Islet precursor cell (in vitro differentiated cells): ENCODE measurements at regions not wholly inside any gene's neighbourhood (a gene's known extent, or its start where the extent isn't known, plus 50 kb on each side); places are given as distances from the start of the nearest gene placed in this dataset.
"Not testable (repeated sequence)": the region's sequence is repeated elsewhere in the genome, so short reads cannot be mapped to it uniquely, and the experiment has no call there.

Experiments
- DNase-seq: peaks from one replicate; pipeline ENCODE4 v3.0.0-alpha.2; 2018

DNA sequence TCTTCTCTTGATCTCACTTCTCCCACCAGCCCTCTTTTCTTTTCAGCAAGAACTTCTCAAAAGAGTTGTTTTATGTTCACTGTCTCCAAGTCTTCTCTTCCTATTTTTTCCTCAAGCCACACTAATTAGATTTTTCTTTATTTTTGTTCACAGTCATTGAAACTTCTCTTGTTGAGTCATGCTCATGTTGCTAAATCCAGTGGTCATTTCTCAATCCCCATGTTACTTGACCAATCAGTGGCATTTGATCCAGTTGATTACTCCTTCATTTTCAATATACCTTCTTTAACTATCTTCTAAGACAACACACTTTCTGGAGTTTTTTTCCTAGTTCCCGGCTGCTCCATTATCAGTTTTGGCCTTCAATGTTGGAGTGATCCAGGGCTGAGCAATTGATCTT lies 103.1 kb upstream of the LSM6 start:
- no peak for DNase-seq

DNA sequence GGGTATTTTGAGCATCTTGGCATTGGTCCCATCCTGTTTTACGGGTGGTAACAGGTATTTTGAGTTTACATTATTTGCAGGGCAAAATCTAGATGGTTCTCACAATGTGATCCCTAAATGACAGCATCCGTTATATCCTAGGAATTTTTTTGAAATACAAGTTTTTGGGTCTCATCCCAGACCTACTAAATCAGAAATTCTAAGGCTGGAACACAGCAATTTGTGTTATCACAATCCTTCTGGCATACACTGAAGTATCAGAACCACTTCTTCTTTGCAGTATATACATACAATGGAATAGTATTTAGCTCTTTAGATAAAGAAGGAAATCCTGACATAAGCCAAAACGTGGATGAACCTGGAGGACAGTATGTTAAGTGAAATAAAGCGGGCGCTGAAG lies 104.1 kb upstream of the LSM6 start:
- no peak for DNase-seq

DNA sequence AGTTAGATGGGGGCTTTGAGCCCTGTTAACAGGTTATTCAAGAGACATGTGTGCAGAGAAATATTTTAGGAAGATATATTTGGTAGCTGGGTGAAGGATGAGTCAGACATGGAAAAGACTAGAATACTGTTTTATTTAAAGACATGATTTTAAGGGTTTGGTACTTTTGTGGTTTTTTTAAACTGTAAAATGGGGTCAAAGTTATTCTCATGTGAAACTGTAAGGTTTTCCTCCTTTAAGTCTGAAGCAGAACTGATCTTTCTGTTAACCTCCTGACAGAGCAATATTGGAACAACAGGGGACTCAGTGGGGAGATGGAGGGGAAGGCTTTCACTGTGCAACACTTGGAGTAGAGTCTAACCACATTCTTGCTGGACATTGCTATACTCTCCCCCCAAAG lies 112.4 kb upstream of the LSM6 start:
- no peak for DNase-seq

DNA sequence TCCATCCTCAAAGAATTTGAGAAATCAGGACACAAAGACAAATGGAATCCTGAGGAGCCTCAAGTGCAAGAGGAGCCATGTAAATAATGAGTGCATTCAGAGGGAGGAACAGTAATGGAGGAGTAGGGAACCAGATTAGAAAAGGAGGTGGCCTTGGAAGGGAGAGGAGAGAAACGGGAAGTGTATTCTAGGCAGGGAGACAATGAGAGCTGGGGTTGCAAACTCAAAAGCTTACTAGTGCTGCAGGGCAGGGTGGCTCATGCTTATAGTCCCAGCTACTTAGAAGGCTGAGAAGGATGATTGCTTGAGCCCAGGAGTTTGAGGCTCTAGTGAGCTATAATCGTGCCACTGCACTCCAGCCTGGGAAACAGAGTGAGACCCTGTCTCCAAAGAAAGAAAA lies 113.2 kb upstream of the LSM6 start:
- DNase-seq, result no peak

DNA sequence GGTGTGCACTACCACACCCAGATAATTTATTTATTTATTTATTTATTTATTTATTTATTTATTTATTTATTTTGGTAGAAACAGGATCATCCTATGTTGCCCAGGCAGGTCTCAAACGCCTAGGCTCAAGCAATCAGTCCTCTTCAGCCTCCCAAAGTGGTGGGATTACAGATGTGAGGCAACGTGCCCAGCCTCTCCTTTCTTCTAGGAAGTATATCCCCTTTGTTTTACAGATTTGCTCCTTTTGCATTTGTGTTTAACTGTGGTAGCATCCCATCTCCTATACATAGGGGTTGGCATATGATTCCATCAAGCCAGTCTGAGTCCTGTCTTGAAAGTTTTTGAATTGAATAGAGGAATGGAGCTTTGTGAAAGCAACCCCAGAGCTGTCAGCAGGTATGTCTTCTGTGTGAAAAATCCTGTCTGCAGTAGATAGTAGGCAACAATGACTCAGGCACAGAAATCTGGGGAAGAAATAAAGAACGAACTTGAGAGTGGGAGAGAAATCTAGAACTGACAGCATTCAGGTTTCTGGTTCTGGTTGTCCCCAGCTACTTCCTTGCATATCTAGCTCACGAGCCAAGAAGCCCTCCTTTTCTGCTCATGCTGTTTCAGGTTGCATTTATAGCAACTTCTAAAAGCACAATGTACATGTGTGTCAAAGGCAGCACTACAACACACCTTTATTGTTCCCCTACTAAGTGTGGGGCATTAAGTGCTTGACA lies 113.7 kb upstream of the LSM6 start:
- no peak for DNase-seq

DNA sequence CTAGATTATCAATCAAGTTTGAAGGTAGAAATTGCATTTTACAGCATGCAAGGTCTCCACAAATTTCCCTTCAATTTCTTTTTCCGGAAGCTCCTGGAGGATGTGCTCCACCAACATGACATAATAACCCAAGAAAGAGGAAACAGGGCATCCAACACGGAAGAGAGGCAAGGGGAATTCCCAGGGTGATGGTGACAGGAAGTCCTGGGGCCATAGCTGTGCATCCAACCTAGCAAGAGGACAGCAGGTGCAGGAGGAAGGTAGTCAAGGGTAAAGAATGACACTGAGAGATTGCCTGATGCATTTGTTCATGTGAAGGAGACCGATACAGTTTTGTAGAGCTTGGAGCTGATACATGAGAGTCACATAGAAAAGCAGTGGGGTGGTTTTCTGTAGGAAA lies 115.7 kb upstream of the LSM6 start:
- DNase-seq, result no peak

DNA sequence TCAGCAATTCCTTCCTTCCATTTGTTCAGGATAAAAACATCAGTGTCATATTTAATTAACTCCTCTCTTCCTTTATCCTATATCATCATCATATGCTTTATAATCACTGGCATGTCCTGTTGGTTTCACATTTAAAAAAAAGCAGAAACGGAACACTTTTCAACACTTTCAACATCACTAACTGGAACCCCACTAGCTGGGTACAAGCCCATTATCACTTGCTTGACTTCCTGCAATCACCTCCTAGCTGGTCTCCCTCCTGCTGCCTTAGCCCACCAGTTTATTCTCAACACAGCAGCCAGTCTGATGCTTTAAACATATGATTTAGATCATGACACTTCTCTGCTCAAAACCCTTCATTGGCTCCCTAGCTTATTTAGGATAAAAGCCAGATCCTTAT lies 116.4 kb upstream of the LSM6 start:
- no peak for DNase-seq

DNA sequence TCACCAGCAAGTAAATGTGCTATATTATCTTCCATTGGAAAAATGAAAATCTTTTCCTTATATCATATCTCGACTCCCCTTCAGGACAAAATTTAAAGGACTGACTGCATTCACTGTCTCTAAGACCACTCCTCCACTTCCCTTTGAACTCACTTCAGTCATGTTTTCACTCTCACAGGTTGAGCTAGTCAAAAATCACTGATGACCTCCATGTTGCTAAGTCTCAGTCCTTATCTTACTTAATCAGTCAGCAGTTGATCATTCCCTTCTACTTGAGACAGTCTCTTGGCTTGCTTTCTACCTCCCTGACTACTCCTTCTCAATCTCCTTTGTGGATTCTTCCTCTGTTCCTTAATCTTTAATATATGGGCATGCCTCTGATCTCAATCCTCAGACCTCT lies 117.0 kb upstream of the LSM6 start:
- DNase-seq, result no peak

DNA sequence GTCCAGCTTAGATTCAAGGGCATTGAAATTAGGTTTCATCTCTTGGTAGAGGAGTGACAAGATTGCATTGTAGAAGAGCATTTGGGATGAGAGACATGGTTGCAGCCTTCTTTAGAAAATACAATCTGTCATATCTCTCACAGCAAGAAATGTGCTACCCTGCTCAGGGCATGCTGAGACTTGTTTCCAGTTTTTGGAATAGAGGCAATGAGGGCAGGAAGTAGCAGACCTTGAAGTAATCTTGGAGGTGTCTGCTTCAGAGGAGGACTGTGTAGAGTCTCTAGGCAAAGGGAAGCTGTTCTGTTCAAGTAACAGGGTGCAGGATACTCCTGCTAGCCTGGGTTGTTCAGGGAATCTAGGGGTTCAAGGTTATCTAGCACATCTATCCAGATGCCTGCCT lies 116.1 kb upstream of the ZNF827 start:
- DNase-seq, result no peak

DNA sequence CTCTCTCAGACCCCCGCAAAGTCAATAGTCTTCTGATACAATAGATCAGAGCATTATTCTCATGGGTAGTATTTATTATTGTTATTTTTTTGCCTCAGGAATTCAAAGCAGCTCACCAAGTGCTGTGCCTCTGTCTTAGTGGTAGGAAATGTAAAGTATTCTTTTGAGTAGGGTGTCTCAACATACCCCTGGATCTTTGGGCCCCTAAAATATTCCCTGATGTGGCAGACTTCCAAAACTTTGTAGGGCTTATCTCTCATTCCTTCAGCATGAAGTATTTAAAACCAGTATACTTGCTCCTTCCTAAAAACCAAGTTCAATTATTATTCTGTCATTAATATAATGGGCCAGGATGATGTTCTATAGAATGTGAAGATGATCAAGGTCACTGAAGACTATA lies 115.3 kb upstream of the ZNF827 start:
- no peak for DNase-seq

DNA sequence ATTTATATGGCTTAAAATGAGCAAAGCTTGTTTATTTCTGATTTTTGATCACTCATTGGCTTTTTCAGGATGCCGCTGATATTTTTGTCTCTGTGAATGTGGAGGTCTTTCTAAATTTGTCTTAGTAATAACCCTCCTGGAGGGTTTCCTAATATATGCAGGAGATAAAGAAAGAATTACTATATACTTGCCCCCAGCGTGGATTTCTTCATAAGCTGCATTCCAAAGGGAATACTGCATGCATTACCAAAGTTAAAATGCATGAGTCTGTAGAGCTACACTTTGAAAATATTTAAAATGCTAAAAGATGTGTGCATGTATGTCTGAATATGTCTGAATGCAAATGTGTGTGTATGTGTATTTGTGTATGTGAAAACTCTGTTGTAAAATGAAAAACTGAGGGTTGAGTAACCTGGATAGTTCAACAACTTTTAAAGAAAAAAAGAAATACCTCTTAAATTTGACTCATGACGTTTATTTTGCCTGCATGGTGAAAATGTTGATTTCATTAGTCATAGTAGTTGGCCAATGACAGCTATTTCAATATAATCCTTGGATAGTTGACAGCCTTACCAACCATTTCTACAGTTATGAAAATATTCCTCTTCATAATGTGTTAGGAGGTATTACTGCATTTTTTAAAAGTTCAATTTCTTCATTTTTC lies 113.2 kb upstream of the ZNF827 start:
- DNase-seq, result no peak

DNA sequence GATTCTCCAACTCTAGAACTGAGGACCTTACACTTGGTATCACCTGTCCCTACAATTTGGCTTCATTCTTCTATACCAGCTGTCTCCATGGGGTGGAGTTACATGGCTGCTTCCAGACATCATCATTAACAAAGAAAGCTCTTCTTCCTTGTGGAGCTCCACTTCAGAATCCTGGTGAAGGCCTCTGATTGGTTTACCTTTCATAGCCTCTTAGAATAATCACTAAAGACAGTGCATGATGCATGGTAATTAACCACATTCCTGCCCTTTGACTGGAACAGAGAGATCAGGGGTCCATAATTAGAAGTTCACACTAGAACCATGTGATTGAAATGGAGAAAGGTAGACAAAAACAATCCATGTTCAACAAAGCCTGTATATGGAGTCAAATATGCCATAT lies 112.6 kb upstream of the ZNF827 start:
- DNase-seq, result no peak

DNA sequence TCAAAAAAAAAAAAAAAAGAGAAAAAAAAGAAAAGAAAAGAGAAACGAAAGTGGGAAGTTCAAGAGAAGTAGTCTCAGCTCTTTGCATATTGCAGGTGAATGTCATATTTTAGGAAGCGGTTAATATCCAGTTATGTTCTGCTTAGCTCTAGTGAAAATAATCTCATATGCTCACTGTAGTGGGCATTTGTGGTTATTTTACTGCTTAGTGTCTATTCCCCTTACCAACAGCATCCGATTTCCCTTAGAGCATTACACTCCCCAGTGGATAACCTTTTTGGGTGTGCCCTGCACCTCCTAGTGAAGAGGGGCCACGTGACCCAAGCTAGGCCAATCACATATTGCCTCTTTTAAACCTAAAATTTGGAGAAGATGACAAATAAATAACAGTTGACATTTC lies 111.2 kb upstream of the ZNF827 start:
- DNase-seq, result no peak

DNA sequence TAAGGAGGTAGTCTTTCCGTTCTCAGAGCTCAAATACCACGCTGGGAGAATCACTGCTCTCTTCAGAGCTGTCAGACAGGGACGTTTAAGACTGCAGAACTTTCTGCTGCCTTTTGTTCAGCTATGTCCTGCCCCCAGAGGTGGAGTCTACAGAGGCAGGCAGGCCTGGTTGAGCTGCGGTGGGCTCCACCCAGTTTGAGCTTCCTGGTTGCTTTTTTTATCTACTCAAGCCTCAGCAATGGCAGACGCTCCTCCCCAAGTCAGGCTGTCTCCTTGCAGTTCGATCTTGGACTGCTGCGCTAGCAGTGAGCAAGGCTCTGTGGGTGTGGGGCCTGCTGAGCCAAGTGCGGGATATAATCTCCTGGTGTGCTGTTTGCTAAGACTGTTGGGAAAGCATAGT lies 109.1 kb upstream of the ZNF827 start:
- DNase-seq, result not testable (repeated sequence)

DNA sequence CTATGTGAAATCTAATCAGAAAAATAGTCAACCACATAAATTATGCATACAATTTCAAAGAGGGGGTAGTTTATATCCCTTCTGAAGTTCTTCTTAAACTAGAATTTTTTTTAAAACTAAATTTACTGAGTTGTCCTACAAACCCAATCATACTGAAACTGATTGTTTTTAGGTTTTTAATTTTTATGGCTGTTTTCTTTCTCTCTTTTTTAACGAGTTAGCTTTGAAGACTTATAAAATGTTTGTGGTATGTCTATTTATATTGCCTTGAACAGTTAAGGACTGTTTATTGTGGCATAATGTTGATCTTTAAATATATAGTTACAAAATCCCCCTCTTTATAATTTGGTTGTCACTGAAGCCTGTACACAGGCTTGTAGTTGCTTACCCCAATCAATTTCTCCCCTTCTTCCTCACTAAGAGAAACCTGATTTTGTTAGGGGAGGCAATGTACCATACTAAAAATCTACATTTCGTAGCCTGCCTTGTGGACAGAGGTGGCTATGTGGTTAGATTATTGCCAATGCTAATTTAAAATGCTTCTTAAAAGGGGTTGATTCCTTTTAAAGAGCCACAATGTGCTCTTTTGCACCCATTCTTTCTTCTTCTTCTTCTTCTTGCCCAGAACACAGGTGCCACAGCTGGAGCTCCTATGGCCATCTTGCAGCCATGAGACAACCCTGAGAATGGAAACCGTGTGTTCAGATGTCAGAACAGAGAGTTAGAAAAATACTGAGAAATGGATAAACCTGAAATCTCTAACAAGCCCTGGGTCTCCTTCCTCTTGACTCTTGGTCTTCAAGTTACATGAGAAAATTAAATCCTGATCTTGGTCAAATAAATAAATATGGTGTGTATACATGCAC lies 102.7 kb upstream of the ZNF827 start:
- no peak for DNase-seq

DNA sequence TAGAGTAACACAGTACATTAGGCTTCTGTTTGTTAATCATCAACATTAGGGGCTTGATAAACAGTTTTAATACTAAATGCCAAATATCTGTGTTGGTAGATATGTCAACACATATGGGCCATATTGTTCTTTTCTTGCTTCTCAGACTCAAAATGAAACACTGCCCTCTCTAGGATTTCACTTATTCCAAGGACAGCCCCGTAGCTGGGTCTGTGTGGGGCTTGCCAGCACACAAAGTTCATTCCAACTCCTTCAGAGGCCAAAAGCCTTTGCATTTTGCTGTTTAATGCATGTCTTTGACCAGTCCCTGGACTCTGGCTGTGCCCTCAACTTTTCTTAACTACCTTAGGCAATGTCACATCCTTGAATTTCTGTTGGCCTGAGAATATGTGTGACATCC lies 102.0 kb upstream of the ZNF827 start:
- DNase-seq, result no peak

DNA sequence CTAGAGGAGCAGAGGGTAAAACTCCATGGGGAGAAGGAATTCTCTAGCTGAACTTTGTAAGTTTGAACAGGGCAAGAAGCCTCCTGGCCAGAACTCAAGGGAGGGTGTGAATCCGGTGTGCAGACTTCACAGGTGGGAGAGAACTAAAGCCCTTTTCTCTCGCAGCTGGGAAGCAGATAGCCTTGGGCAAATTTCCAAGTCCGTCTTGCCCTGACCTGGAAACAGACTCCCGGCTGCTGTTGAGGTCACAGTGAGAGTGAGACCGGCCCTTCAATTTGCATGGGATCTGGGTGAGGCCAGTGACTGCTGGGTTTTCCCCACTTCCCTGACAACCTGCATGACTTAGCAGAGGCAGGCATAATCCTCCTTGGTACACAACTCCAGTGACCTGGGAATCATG lies 94.5 kb upstream of the ZNF827 start:
- DNase-seq, result peak; percentile 92

DNA sequence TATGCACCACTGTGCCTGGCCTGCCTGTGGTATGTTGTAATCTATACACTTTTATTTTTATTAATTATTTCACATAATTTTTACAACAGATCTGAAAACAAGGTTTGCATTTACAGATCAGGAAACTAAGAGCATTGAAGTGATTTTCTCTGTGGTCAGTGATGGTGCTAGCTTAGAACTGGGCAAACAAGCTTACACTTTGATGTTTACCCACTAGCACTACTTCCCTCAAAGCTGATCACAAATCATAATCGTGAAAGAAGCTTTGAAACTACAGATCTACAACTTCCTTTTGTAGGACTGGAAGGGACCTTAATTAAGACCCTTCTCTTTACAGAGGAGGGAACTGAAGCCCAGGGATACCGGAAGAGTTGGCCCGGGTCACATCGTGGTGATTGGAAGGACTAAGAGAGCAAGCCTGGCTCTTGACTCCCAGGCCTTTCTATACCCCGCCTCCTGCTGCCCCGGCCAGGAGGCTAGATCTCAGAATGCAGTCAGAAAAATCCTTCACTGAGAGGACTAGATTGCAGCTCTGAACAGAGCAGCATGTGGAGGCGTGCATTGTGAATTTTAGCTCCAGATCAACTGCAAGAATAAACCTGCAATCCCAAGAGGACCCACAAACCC lies 93.7 kb upstream of the ZNF827 start:
- peak; percentile 60 for DNase-seq

DNA sequence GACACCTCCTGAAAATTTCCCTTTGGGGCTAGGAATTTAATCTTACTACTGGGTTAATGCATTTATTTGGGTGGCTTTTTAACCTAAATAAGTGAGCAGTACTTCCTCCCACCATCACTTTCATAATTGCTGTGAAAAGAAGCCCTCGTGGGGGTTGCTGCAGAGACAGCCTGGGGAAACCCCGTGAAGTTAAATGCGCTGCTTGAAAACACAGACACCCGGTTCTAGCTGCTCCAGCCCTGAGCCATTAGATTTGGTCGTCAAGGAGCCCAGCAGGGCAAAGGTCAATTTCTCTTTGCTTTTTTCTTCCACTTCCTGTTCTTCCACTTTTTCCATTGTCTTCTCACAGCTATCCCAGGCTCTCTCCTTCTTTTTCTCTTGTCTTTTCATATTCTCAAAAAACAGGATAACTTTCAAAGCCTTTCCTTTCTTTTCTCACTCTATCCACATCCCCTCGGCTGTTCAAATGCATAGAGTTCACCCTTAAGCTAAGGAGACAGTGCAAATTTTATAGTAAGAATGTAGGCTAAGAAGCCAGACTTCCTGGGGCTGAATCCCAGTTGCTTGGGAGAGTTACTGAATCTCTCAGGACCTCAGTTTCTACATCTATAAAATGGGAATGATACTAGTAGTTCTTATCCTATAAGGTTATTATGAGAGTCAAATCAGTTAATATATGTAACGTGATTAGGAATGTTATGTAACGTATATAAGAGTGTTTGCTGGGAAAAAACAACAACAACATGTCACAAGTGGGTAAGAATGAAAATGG lies 91.5 kb upstream of the ZNF827 start:
- peak; percentile 67 for DNase-seq

DNA sequence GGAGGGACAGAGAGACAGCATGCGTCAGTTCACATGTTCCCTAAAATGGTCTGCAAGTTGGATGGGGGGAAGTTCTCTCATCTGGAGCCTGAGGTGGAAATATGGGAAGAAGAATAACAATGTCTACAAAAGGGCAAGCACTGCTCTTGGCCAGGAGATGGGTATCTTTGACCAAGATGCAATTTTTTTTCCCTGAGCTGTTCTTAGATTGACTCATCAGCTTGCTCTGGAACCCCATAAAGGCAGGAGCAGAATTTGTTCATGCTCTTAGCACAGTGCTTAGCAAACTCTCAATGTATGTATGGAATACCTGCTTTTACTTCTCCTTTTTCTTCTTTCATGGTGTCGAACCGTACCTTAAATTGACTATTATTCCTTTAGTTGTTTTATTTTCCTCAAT lies 90.5 kb upstream of the ZNF827 start:
- no peak for DNase-seq

DNA sequence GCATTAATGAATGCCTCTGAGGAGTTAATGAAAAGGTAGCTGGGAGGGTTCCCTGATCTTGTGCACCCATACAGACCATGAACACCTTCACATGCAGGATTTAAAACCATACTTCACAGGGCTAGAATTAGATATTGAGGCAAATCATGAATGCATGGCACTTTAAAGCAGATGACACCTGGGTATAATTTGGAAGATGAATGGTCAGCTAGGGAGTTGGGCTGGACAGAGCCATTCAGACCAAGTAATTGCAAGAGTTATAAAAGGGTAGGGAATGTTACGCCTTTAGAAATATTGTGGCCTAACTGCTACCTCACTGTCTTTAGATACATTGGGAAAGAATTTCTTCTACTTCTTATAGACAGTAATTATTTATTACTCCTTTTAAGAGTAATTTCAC lies 89.1 kb upstream of the ZNF827 start:
- DNase-seq, result no peak

DNA sequence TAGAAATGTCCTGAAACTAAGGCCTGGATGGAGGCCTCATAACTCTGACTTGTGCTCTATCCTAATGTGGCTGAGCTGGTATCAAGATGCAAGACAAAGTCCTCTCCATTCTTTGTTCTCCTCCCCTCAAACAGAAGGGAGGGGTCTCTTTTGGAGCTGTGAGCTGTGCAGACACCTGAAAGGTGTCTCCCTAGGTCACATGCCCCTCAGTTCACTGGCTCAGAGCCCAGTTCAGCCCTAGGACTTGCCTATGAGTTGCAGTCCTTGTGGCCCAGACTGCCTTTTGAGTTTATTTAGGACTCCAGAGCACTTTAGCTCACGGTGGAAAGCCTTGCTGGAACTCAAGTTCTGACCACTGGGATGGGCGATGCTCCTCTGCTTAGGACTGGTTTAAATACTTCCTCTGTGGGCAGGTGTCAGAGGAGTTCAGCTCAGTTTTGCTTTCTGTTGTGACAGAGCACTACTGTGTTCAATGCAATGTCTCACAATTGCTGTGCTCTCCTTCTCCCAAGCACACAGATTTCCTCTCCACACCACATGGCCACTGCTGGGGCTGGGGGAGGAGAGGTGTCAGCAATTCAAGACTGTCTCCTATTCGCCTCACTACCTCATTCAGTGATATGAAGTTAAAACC lies 84.8 kb upstream of the ZNF827 start:
- DNase-seq, result no peak
